HG02970 (cell line): ENCODE measurements at regions not wholly inside any gene's neighbourhood (a gene's known extent, or its start where the extent isn't known, plus 50 kb on each side); places are given as distances from the start of the nearest gene placed in this dataset.

ENCODE experiments used
- ATAC-seq: cut with Tn5 transposase; IDR thresholded peaks from one replicate; pipeline ENCODE4 v1.9.1; 2021; ENCODE audit warnings: mild to moderate bottlenecking, moderate library complexity, moderate number of reproducible peaks; ENCODE audit not compliant: unreplicated experiment, low FRiP score

- ATAC-seq, result no peak
Measured at GRCh38 chr5:2201011-2201410, 318.3 kb upstream of the IRX4 start.

- ATAC-seq, result no peak
Measured at GRCh38 chr5:2200261-2200950, 317.7 kb upstream of the IRX4 start.

GRCh38 chr5:2199697-2200096 lies 317.0 kb upstream of the IRX4 start:
- no peak for ATAC-seq

- no peak for ATAC-seq
Measured at GRCh38 chr5:2196989-2197619, 314.4 kb upstream of the IRX4 start.

- ATAC-seq, result no peak
Measured at GRCh38 chr5:2196416-2196815, 313.7 kb upstream of the IRX4 start.

GRCh38 chr5:2194949-2195348 lies 312.2 kb upstream of the IRX4 start:
- no peak for ATAC-seq

- ATAC-seq, result no peak
Measured at GRCh38 chr5:2194236-2194555, 311.5 kb upstream of the IRX4 start.

- ATAC-seq, result no peak
Measured at GRCh38 chr5:2193542-2194235, 311.0 kb upstream of the IRX4 start.

- no peak for ATAC-seq
Measured at GRCh38 chr5:2193142-2193541, 310.4 kb upstream of the IRX4 start.

- ATAC-seq, result no peak
Measured at GRCh38 chr5:2192496-2192895, 309.8 kb upstream of the IRX4 start.

GRCh38 chr5:2191972-2192371 lies 309.2 kb upstream of the IRX4 start:
- ATAC-seq, result no peak

GRCh38 chr5:2190549-2190948 lies 307.8 kb upstream of the IRX4 start:
- no peak for ATAC-seq

GRCh38 chr5:2188661-2189060 lies 305.9 kb upstream of the IRX4 start:
- no peak for ATAC-seq

GRCh38 chr5:2188137-2188536 lies 305.4 kb upstream of the IRX4 start:
- ATAC-seq, result no peak

GRCh38 chr5:2187687-2188086 lies 305.0 kb upstream of the IRX4 start:
- ATAC-seq, result no peak

- ATAC-seq, result no peak
Measured at GRCh38 chr5:2187156-2187555, 304.4 kb upstream of the IRX4 start.

GRCh38 chr5:2186472-2187015 lies 303.8 kb upstream of the IRX4 start:
- no peak for ATAC-seq

- no peak for ATAC-seq
Measured at GRCh38 chr5:2185646-2186471, 303.1 kb upstream of the IRX4 start.

- ATAC-seq, result no peak
Measured at GRCh38 chr5:2184563-2185540, 302.1 kb upstream of the IRX4 start.

GRCh38 chr5:2184026-2184366 lies 301.3 kb upstream of the IRX4 start:
- ATAC-seq, result no peak
